HG02870 (cell line): ENCODE measurements at regions not wholly inside any gene's neighbourhood (a gene's known extent, or its start where the extent isn't known, plus 50 kb on each side); places are given as distances from the start of the nearest gene placed in this dataset.

Experiments used
- ATAC-seq: cut with Tn5 transposase; IDR thresholded peaks from one replicate; pipeline ENCODE4 v1.9.1; 2021; ENCODE audit warnings: mild to moderate bottlenecking, moderate library complexity; ENCODE audit not compliant: unreplicated experiment

DNA sequence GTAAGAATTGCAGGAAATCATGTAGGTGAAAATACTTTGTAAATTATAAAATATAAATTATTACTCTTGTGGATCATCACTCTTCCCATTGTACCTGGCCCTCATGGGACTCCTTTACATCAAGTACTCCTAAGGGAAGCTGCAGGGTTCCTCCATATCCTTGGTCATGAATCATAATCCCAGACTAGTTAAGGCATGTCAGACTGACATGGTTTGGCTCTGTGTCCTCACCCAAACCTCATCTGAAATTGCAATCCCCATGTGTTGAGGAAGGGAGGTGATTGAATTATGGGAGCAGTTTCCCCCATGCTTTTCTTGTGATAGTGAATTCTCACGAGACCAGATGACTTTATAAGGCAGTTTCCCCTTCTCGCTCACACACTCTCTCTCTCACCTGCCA is 77.1 kb downstream of the CMPK2 start:
- ATAC-seq = no peak

DNA sequence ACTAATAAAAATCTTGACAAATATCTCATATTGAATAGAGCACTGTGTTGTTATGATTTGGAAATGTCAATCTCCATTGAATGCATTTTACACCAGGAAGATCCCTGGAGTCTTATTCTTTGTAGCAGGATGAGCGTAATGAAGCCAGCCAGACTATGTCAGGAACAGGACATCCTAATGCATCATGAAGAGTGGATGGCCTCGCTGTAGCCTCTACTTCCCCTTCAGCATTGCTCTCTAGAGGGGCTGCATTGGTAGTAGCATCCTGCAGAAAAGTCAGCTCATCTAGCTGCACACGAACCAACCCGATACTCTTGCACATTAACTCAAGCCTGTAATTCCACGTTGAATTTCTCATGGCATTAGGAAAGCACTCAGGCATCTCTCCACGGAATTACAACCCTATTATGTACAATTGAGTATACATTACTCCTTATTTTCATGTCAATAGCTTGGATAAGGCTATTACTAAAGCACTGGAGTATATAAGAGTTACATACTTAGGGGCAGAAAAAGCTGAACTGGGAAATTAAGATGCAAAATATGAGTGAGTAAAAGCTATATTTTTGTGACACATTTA is 76.1 kb downstream of the CMPK2 start:
- no peak for ATAC-seq

DNA sequence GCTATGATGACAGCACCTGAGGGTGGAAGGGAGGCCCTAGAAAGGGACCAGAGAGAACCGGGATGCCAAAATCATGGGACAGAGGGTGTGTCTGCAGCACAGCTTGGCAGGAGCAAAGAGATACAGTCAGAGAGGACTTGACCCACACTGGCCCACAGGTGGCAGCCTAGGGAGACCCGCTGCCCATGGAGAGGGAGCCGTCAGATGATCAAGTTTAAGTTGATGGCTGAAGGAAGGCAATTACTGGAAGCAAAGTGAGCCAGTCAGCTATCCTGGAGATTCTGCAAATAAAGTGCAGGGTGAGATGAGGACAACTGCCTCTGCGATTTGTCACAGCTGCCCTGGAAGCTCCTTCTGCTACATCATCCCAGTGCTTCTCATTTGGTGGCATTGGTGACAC is 74.0 kb downstream of the CMPK2 start:
- no peak for ATAC-seq

DNA sequence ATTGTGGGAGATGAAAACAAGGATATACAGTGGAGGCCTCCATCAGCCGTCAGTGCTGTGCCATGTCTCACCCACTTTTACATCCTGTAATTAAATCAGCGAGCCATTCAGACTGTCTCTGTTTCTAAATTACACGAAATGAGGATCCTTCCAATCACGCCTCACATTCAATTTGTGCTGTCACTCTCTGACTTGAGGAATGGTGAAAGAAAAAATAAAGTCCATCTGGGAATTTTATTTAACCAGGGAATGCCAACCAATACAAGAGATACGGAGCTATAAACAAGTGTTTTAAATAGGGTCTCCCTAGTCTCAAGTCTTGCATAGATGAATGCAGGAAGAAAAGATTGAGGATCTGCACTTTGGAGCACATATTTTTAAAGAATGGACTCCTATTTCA is 72.8 kb downstream of the CMPK2 start:
- ATAC-seq = no peak

DNA sequence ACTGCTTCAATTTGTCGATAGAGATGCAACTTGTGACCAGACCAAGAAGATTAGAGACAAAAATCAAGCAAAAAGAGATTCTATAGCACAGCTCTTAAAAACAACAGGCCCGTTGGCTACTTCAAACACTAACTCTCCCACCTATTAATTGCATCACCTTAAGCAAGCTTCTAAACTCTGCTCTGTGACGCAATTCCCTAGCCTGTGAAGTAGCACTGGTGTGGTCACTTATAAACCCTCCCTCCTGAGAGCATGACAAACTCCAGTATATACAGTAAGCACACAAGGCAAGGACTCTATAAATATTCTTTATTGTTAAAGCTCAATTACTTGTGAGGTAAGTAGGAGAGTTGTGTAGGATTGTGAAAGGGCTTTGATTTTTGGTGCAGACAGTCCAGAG is 72.3 kb downstream of the CMPK2 start:
- no peak for ATAC-seq

DNA sequence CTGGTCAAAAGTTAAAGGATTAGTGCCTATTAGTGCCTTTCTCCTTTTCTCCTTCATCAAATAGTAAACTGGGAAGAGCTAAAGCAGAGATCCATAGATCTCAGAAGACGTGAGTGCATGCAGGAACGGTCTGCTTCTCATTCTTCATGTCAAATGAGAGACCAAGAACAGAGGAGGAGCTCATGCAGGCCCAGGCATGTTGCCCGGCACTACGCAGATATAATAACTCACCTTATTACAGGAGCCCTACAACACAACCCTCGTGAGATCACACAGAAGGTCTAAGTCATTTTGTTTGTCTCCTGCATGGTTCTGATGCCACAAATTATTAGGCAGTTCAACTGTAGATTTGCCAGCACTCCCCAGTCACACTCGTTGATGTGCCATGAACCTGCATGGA is 71.8 kb downstream of the CMPK2 start:
- no peak for ATAC-seq

DNA sequence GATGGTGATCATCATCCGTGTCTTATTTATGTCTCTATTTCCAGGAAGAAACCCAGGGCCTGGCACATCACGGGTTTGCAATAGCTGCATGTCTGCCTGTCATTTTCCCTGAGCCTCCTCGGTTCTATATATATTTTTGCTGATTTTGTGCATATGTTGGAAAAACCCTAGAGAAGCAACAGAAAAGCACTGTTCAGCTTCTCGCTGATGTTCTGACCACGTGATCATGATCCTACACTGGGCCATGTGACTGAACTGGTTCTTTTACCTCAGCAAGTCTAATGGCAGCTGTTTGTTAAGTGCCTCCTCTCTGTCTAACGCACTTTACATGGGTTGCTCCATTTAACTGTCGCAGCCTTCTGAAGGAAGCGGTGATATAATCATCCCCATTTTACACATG is 71.3 kb downstream of the CMPK2 start:
- no peak for ATAC-seq
